Spleen (tissue), 7 donors: ENCODE measurements at regions not wholly inside any gene's neighbourhood (a gene's known extent, or its start where the extent isn't known, plus 50 kb on each side); places are given as distances from the start of the nearest gene placed in this dataset.

Experiments
- CTCF ChIP-seq, 11 experiments: fragments of 200-600 bp in 7 of 11; fragments of 450-650 bp in 4 of 11; sonication (generic) in 4 of 11; IDR thresholded peaks in 8 of 11; conservative IDR thresholded peaks in 3 of 11; 1 replicate in 7 of 11; 2 replicates in 4 of 11; pipeline versions ENCODE4 v1.4.0 to v1.8.0; 2016 to 2021; ENCODE audit warnings: antibody characterized with exemption in 11 of 11, inconsistent platforms in 4 of 11, mild to moderate bottlenecking in 1 of 11
- POLR2A ChIP-seq, 3 donors: fragments of 450-650 bp; IDR thresholded peaks; one replicate each; pipeline ENCODE4 v1.5.1; 2017; ENCODE audit warnings: antibody characterized with exemption in 3 of 3, mild to moderate bottlenecking in 1 of 3
- POLR2AphosphoS5 ChIP-seq, 3 donors: sonication (generic); formaldehyde crosslinking; IDR thresholded peaks; one replicate each; pipeline ENCODE4 v1.5.1; 2017; ENCODE audit warnings: antibody characterized with exemption in 3 of 3
- donor health status: DM: no; HTN: no; CAD: no; lungs with moderate emphysema.
- donor health status: DM: no; HTN: no; CAD: no.
- donor health status: DM: no; HTN: no; CAD: no.

- TF ChIP-seq CTCF (IDR thresholded peaks at IDR 0.05 in 8 of 11, conservative IDR thresholded peaks at IDR 0.05 in 3 of 11) (no peak), POLR2A (IDR thresholded peaks at IDR 0.05) (no peak), POLR2AphosphoS5 (IDR thresholded peaks at IDR 0.05) (no peak)
These were observed 777.4 kb downstream of the BCL11B start for GRCh38 chr14:98494582-98494981.
